ENCODE measurements at regions not wholly inside any gene's neighbourhood (a gene's known extent, or its start where the extent isn't known, plus 50 kb on each side); places are given as distances from the start of the nearest gene placed in this dataset.

GRCh38 chr5:117098094-117098493 lies 523.5 kb upstream of the SEMA6A start:
- DNase-seq, result no peak

- no peak for DNase-seq
Measured at GRCh38 chr5:117095346-117096332, 521.0 kb upstream of the SEMA6A start.

- DNase-seq, result no peak
Measured at GRCh38 chr5:117094114-117094815, 519.6 kb upstream of the SEMA6A start.

- DNase-seq, result no peak
Measured at GRCh38 chr5:117093653-117094052, 519.0 kb upstream of the SEMA6A start.

GRCh38 chr5:117089001-117089400 lies 514.4 kb upstream of the SEMA6A start:
- DNase-seq, result no peak

- no peak for DNase-seq
Measured at GRCh38 chr5:117088176-117088575, 513.6 kb upstream of the SEMA6A start.

GRCh38 chr5:117084067-117084466 lies 509.4 kb upstream of the SEMA6A start:
- no peak for DNase-seq

- DNase-seq, result no peak
Measured at GRCh38 chr5:117082977-117083376, 508.4 kb upstream of the SEMA6A start.

GRCh38 chr5:117077142-117077541 lies 502.5 kb upstream of the SEMA6A start:
- no peak for DNase-seq

- no peak for DNase-seq
Measured at GRCh38 chr5:117072439-117072838, 497.8 kb upstream of the SEMA6A start.

GRCh38 chr5:117065800-117066199 lies 491.2 kb upstream of the SEMA6A start:
- no peak for DNase-seq

GRCh38 chr5:117065161-117065560 lies 490.5 kb upstream of the SEMA6A start:
- no peak for DNase-seq

- DNase-seq, result no peak
Measured at GRCh38 chr5:117060099-117060498, 485.5 kb upstream of the SEMA6A start.

- DNase-seq, result no peak
Measured at GRCh38 chr5:117058740-117059139, 484.1 kb upstream of the SEMA6A start.

- no peak for DNase-seq
Measured at GRCh38 chr5:117055517-117055916, 480.9 kb upstream of the SEMA6A start.

- no peak for DNase-seq
Measured at GRCh38 chr5:117054911-117055310, 480.3 kb upstream of the SEMA6A start.

GRCh38 chr5:117054141-117054540 lies 479.5 kb upstream of the SEMA6A start:
- no peak for DNase-seq

- DNase-seq, result no peak
Measured at GRCh38 chr5:117041926-117042595, 467.4 kb upstream of the SEMA6A start.

GRCh38 chr5:117039035-117039434 lies 464.4 kb upstream of the SEMA6A start:
- DNase-seq, result no peak

GRCh38 chr5:117027384-117027783 lies 452.8 kb upstream of the SEMA6A start:
- no peak for DNase-seq

- DNase-seq, result no peak
Measured at GRCh38 chr5:117020999-117021398, 446.4 kb upstream of the SEMA6A start.

- DNase-seq, result no peak
Measured at GRCh38 chr5:117013280-117013877, 438.8 kb upstream of the SEMA6A start.

GRCh38 chr5:117010574-117010973 lies 436.0 kb upstream of the SEMA6A start:
- DNase-seq, result no peak
